Panc1 (cell line): ENCODE measurements at regions not wholly inside any gene's neighbourhood (a gene's known extent, or its start where the extent isn't known, plus 50 kb on each side); places are given as distances from the start of the nearest gene placed in this dataset.

Source experiments
- ATAC-seq: fragments of 200-7000 bp; cut with Tn5 transposase; 2 replicates; pipeline ENCODE4 v1.9.1; 2020; ENCODE audit warnings: mild to moderate bottlenecking, moderate library complexity
- BruUV-seq: library from RNA; stranded (reverse); fragments of 400-500 nt; replicated peaks from 2 replicates; lab custom pipeline; 2021; lab: Mats Ljungman, UMichigan
- CTCF ChIA-PET: fragments of 300-600 bp; sonication (Branson Sonifier 250); formaldehyde crosslinking; loops from one replicate; lab custom pipeline; 2022; ENCODE audit warnings: antibody characterized with exemption; lab: Charles Lee
- POLR2A ChIA-PET: fragments of 300-600 bp; sonication (Branson Sonifier 250); formaldehyde crosslinking; loops from one replicate; lab custom pipeline; 2022; ENCODE audit warnings: antibody characterized with exemption; lab: Charles Lee
- DNase-seq: peaks from one replicate; pipeline ENCODE4 v3.0.0-alpha.2; 2010; ENCODE audit warnings: low read depth, low spot score
- H3K27ac ChIP-seq: 2 replicates; pipeline ENCODE4 v1.5.1; 2011; ENCODE audit warnings: mild to moderate bottlenecking, low read length, inconsistent platforms
- H3K27me3 ChIP-seq: fragments of 200-500 bp; sonication (Bioruptor generic); 2 replicates; pipeline ENCODE4 v1.6.0; 2014; ENCODE audit warnings: low read length, inconsistent platforms; ENCODE audit not compliant: control insufficient read depth, insufficient read depth
- H3K36me3 ChIP-seq: fragments of 200-500 bp; sonication (Bioruptor generic); 2 replicates; pipeline ENCODE4 v1.5.1; 2014; ENCODE audit warnings: inconsistent platforms, mild to moderate bottlenecking, low read length, moderate library complexity; ENCODE audit not compliant: control insufficient read depth, insufficient read depth
- H3K4me1 ChIP-seq: 2 replicates; pipeline ENCODE4 v1.5.1; 2011; ENCODE audit warnings: inconsistent platforms, mild to moderate bottlenecking, low read length, moderate library complexity; ENCODE audit not compliant: control insufficient read depth, insufficient read depth
- H3K4me3 ChIP-seq, 2 experiments: 2 replicates each; pipeline ENCODE4 v1.5.1; 2011 to 2012; ENCODE audit warnings: low read depth in 2 of 2, low read length in 2 of 2, mild to moderate bottlenecking in 2 of 2, inconsistent platforms in 1 of 2, moderate library complexity in 1 of 2
- H3K9me3 ChIP-seq: fragments of 200-500 bp; sonication (Bioruptor generic); 2 replicates; pipeline ENCODE4 v1.5.1; 2014; ENCODE audit warnings: low read depth, mild to moderate bottlenecking, inconsistent platforms, low read length, moderate library complexity; ENCODE audit not compliant: control insufficient read depth, insufficient read depth
- POLR2AphosphoS5 ChIP-seq: IDR thresholded peaks from 2 replicates; pipeline ENCODE4 v1.6.1; 2012; ENCODE audit warnings: mild to moderate bottlenecking, low read depth, low read length, moderate library complexity
- SIN3A ChIP-seq: IDR thresholded peaks from 2 replicates; pipeline ENCODE4 v1.6.1; 2012; ENCODE audit warnings: low read depth, mild to moderate bottlenecking, low read length, moderate library complexity, borderline replicate concordance; ENCODE audit not compliant: insufficient read depth
- TCF7L2 ChIP-seq: IDR thresholded peaks from 2 replicates; pipeline ENCODE4 v1.6.1; 2011; ENCODE audit warnings: mild to moderate bottlenecking, low read depth, low read length, inconsistent platforms
- in situ Hi-C: cut with HindIII; loops from 2 replicates; pipeline ENCODE4 v1.10.0; 2016; ENCODE audit warnings: low sequenced_read_pairs, low pct_unique_long_range_greater_than_20kb
- intact Hi-C: fragments of 100-400 bp; cut with micrococcal nuclease; formaldehyde crosslinking; loops from one replicate; pipeline ENCODE4 v1.10.0; 2022; ENCODE audit not compliant: unreplicated experiment
- TF ChIP-seq, protein P1 (sequence below), 2 experiments: IDR thresholded peaks; 2 replicates each; pipeline ENCODE4 v1.6.1; 2011 to 2012; ENCODE audit warnings: low read depth in 2 of 2, control low read depth in 1 of 2, low read length in 1 of 2, mild to moderate bottlenecking in 1 of 2, moderate library complexity in 1 of 2; ENCODE audit not compliant: insufficient read depth in 1 of 2
- TF ChIP-seq, protein P2 (sequence below): fragments of 450-650 bp; IDR thresholded peaks from 2 replicates; pipeline ENCODE4 v1.5.1; 2017; ENCODE audit warnings: mild to moderate bottlenecking

DNA sequence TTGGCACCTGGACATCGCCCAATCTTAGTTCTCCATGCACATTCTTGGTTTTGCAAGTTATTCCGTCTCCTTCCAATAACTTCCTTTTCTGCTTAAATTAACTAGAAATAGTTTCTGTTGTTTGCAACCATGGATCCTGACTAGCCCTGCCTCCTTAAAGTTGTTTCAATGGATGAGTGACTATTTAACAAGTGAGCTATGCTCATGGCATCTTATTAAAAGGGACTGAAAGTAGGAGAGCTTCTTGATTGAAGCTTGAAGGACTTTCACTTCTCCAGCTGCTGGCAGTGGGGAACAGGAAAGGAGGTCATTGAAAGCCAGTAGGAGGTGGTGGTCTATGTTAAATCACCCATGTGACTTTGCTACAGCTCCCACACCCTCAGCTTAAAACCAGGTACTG, 466.8 kb downstream of the ARHGEF28 start:
- CTCF ChIA-PET = no interaction called here

DNA sequence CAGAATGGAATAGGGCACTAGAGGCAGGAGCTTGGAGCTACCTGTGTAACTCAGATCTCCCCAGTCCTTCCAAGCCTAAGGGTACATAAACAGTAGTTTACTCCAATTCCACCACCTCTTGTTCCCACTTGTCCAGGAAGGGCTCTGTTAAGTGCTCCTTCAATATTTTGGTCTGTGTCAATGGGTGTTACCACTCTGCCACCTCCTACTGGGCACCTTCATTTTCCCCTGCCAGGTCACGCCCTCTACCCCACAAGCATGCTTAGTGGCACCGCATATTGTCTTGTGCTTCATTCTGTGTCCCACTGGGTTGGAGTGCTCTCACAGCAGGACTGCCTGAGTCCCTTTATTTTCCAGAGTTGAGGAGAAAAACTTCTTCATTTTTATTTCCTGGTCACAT, 459.8 kb downstream of the ARHGEF28 start:
- in situ Hi-C loops (no loop called here), intact Hi-C loops (no loop called here)
- no peak overlapping the region for H3K4me3 ChIP-seq
- BruUV-seq = no TSS peak
- CTCF ChIA-PET = no interaction called here
- no peak overlapping the region for H3K27ac ChIP-seq
- POLR2A ChIA-PET = no interaction called here
- no peaks in the 10 kb centered on the region for H3K27me3 ChIP-seq
- DNase-seq (no peak), ATAC-seq (no peak)
- H3K9me3 ChIP-seq = no peaks in the 10 kb centered on the region
- H3K4me1 ChIP-seq = no peaks in the 10 kb centered on the region
- TF ChIP-seq, protein P1, sequence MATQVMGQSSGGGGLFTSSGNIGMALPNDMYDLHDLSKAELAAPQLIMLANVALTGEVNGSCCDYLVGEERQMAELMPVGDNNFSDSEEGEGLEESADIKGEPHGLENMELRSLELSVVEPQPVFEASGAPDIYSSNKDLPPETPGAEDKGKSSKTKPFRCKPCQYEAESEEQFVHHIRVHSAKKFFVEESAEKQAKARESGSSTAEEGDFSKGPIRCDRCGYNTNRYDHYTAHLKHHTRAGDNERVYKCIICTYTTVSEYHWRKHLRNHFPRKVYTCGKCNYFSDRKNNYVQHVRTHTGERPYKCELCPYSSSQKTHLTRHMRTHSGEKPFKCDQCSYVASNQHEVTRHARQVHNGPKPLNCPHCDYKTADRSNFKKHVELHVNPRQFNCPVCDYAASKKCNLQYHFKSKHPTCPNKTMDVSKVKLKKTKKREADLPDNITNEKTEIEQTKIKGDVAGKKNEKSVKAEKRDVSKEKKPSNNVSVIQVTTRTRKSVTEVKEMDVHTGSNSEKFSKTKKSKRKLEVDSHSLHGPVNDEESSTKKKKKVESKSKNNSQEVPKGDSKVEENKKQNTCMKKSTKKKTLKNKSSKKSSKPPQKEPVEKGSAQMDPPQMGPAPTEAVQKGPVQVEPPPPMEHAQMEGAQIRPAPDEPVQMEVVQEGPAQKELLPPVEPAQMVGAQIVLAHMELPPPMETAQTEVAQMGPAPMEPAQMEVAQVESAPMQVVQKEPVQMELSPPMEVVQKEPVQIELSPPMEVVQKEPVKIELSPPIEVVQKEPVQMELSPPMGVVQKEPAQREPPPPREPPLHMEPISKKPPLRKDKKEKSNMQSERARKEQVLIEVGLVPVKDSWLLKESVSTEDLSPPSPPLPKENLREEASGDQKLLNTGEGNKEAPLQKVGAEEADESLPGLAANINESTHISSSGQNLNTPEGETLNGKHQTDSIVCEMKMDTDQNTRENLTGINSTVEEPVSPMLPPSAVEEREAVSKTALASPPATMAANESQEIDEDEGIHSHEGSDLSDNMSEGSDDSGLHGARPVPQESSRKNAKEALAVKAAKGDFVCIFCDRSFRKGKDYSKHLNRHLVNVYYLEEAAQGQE (IDR thresholded peaks at IDR 0.05; ENCODE audit: insufficient read depth in 1 of 2, low read depth in 2 of 2, low read length in 1 of 2) = no peak
- TF ChIP-seq TCF7L2 (no peak), SIN3A (no peak), POLR2AphosphoS5 (no peak)
- TF ChIP-seq, protein P2, sequence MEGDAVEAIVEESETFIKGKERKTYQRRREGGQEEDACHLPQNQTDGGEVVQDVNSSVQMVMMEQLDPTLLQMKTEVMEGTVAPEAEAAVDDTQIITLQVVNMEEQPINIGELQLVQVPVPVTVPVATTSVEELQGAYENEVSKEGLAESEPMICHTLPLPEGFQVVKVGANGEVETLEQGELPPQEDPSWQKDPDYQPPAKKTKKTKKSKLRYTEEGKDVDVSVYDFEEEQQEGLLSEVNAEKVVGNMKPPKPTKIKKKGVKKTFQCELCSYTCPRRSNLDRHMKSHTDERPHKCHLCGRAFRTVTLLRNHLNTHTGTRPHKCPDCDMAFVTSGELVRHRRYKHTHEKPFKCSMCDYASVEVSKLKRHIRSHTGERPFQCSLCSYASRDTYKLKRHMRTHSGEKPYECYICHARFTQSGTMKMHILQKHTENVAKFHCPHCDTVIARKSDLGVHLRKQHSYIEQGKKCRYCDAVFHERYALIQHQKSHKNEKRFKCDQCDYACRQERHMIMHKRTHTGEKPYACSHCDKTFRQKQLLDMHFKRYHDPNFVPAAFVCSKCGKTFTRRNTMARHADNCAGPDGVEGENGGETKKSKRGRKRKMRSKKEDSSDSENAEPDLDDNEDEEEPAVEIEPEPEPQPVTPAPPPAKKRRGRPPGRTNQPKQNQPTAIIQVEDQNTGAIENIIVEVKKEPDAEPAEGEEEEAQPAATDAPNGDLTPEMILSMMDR = no peak
- H3K36me3 ChIP-seq = no peaks in the 10 kb centered on the region

More for the DNA sequence above, 466.8 kb downstream of the ARHGEF28 start:
- DNase-seq (no peak), ATAC-seq (no peak)
- no TSS peak for BruUV-seq
- POLR2A ChIA-PET = no interaction called here
- intact Hi-C loops = no loop called here
- Histone ChIP-seq H3K27me3 (no peaks in the 10 kb centered on the region), H3K4me3 (no peak overlapping the region), H3K9me3 (no peaks in the 10 kb centered on the region), H3K4me1 (no peaks in the 10 kb centered on the region), H3K36me3 (no peaks in the 10 kb centered on the region), H3K27ac (no peak overlapping the region)
- TF ChIP-seq SIN3A (no peak), POLR2AphosphoS5 (no peak), TCF7L2 (no peak)
- TF ChIP-seq, protein P1 (IDR thresholded peaks at IDR 0.05; ENCODE audit: insufficient read depth in 1 of 2, low read depth in 2 of 2, low read length in 1 of 2) = no peak
- TF ChIP-seq, protein P2 = no peak
- in situ Hi-C loops = no loop called here
